H54 (cell line): ENCODE measurements at regions not wholly inside any gene's neighbourhood (a gene's known extent, or its start where the extent isn't known, plus 50 kb on each side); places are given as distances from the start of the nearest gene placed in this dataset.

ENCODE experiments used
- DNase-seq: peaks from one replicate; pipeline ENCODE4 v3.0.0; 2011; ENCODE audit warnings: low spot score, mixed read lengths; ENCODE audit not compliant: insufficient read length
- FAIRE-seq: peaks from 3 replicates; lab custom pipeline; 2011; peaks lifted over from hg19 to GRCh38; lab: Jason Lieb, UNC
- POLR2A ChIP-seq: IDR thresholded peaks from 2 replicates; pipeline ENCODE4 v1.6.1; 2011; ENCODE audit warnings: low read depth, mild to moderate bottlenecking, low read length

DNA sequence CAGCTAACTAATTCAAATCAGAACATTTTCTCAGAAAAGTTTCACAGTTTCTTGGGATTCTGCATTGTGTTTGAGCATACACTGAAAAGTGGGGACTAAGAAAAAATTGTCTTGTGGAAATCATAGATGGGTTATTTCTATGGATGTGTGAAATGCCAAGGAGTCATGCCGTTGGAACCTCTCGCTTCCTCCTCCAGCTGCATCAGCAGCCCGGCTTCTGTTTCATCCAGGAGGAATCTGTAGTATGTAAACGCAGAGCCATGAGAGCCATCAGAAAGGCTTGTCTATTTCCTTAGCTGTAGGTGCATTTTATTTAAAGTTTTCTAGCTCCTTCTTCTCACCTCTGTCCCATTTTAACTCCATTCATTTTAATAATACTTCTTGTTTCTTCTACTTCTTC, 1144.1 kb downstream of the GATA3 start:
- FAIRE-seq (no peak), DNase-seq (no peak)
- TF ChIP-seq POLR2A, result no peak

DNA sequence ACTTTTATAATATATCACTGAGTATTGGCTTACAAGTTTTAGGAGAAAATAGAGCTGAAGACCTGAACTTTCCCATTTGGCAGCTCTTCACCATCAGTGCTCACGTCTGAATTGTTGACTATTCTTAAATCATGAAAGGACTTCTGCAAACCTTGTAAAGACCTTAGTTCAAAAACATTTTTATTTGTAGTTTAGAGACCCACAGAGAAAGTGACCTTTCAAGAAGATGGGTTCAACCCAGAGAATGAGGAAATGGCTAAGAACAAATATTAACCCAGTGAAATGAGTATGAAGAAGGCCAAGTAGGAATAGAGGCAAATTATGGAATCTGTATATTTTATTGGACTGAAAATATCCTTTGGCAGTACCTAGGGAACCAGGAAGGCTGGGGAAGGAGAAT, 1151.1 kb downstream of the GATA3 start:
- DNase-seq, result no peak
- no peak for TF ChIP-seq POLR2A
- FAIRE-seq, result no peak

DNA sequence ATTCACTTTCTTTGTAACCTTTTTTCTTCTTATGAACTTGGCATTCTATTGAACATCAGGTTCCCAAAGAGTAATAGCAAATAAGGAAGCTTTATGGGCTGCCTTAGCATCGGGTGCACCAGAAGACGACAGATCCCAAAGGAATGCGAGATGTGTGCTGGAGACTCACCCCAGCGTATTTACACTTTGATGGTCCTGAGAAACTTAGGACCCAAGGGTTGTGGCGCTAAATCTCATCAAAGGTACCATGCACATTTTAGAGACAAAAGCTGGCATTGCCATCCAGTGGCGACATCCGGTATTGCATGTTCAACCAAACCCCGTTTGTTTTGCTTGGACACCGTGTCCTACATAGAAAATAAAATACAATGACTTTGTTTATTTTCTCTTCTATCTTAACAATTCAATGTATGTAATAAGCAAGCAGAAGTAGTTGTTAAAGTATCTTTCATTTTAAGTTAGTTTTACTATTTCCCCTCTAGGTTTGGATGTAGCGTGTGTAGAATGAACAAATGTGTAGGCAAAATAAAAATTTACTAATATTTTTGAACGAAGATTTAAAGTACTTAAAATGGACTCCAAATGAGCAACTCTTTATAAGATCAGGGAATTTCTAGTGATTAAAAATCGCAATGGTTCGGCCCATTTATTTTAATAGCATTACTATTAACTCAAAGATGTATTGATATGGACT, 1154.8 kb downstream of the GATA3 start:
- no peak for TF ChIP-seq POLR2A
- FAIRE-seq (no peak), DNase-seq (no peak)

DNA sequence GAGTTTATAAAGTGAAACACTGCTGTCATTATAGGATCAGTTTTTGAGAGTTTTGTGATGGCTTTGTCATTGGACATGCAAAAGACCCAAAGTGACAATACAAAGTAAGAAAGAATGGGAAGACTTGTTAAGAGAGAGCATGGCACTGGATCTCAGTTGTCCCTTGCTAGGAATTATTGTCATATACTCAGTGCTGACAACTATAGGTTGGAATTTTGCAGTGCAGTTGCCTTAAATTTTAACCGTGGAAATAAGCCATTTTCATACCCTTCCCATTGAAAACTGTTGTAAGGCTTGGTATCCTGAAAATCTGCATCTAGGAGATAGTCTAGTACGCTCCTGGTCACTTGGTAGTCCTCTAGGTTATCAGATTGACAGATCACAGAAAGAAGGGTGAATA, 1156.7 kb downstream of the GATA3 start:
- DNase-seq (no peak), FAIRE-seq (no peak)
- TF ChIP-seq POLR2A, result no peak

DNA sequence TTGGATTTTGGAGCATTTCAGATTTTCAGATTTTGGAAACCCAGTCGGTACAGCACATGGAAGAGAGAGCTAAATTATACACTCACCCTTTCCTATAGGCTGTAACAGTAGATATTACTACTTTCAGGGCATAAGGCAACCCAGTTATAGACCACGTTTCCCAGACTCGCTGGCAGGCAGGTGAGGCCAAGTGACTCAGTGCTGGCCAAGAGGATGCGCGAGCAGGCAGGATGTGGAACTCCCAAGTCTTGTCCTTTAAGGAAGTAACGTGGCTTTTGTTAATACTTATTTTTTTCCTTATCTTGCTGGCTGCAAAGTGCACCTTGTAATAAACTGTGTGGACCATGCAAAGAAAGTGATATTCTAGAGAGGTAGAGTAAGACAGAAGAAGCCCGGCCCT, 1160.1 kb downstream of the GATA3 start:
- no peak for TF ChIP-seq POLR2A
- FAIRE-seq, result no peak

DNA sequence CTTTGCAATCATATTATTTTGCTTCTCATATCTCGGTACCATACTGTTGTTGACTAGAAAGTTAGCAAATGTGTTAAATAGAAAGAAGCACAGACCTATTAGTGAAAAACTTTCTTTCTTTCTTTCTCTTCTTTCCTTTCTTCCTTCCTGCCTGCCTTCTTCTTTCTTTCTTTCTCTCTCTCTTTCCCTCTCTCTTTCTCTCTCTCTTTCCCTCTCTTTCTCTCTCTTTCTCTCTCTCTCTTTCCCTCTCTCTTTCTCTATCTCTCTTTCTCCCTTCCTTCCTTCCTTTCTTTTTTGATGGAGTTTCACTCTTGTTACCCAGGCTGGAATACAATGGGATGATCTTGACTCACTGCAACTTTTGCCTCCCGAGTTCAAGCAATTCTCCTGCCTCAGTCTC, 1160.6 kb downstream of the GATA3 start:
- TF ChIP-seq POLR2A, result no peak
- DNase-seq (no peak), FAIRE-seq (no peak)

More for the DNA sequence above, 1160.1 kb downstream of the GATA3 start:
- DNase-seq, result no peak

DNA sequence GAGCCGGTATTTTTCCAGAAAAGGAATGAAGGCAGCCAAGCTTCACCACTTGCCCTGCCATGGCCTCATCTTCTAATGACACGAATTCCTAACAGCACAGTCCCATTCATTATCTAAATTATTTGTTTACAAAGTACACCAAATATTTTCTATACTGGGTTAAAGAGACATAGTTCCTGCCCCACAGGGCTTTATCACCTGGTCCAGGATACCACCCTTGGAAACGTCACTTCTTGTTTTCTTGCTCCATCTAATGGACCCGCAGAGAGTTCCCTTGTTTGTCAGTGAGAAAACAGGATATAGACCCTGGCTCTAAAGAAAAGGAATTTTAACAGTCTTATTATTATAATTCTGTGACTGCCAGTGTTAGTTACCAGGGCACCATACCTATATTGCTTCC, 1165.4 kb downstream of the GATA3 start:
- TF ChIP-seq POLR2A, result no peak
- no peak for FAIRE-seq
- DNase-seq, result no peak

DNA sequence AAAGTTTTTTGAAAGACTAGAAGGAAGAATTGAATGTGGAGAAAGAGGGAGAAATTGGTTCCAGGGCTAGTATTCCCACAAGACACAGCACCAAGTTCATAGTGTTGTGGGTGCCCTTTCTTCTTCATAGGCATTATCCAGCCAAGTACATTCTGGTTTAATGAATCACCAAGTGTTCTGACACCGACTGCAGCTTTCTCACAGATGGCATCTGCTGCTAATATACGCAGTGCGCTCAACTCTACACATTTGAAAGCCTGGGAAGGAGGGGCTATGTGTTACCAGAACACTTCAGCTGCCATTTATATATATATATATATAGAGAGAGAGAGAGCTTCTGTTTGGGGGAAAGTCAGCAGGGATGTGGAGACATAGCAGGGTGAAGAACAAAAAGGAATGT, 1168.4 kb downstream of the GATA3 start:
- no peak for FAIRE-seq
- no peak for DNase-seq

DNA sequence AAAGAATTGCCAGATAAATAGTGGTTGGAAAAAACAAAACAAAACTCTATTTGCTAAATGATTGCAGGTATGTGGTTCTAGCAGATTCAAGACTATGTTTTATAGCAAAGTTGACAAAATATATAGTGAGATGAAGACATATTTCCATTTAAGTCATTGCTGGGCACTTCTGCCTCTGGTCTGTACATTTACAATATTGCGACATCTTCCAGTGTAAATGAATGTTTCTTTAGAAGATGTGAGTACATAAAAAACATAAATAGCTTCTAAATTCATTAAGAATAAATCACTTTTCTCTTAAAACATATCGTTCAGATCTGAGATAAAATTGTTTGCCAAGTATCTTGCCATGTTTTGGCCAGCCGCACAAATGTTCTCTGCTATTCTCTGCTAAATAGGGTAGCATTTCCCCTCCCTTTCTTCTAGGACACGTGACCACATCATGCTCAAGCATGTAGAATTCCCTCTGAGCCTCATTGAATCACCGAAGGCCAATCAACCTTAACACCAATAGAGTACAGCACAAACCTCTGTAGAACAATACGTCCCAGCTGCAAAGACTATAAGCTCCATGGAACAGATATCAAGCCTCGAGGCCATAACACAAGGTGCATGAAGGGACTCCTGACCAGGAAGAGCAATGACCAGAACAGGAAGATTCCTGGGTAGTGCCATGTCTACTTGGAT, 1173.3 kb downstream of the GATA3 start:
- no peak for DNase-seq
- no peak for TF ChIP-seq POLR2A
- no peak for FAIRE-seq

More for the DNA sequence above, 1168.4 kb downstream of the GATA3 start:
- no peak for TF ChIP-seq POLR2A

DNA sequence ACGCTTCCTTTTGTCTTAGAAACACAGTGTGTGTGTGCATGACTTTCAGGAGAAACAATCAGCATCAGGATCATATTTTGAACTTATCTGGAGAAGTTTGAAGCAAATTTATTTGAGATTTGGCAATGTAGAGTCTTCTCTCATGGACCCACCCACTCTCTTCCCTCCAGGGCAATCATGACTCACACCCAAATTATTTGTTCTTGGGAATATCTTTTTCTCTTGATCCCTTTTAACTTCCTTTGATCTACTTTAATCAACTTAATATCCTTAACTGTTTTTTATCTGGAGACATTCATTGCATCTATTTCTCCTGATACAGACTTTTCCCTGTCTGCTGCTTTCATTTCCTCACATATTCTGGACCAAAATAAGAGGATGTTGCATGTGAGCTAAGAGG, 1174.3 kb downstream of the GATA3 start:
- FAIRE-seq (no peak), DNase-seq (no peak)
- TF ChIP-seq POLR2A, result no peak

DNA sequence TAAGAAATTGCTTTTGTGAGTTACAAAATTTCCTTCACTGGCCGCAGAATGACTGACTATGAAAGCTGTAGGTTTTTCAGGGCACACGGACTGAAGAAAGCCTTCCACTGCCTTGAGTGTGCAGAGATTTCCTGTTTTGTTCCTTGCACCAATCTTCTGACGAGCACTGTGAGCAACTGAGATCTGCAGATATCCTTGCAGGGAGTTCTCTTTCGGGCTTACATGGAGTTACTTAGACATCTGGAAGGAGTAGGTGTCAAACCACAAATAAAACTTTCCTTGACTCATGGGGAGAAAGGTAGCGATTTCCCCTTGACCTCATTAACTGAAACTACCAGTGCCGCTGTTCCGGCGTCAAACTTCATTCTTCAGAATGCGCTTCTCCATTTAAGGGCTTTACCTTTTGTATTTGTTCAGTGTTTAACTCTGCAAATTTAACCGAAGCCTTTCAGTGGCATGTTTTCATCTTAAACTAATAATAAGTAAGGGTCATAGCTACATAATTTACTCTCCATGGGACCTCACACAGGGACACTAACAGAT, 1175.3 kb downstream of the GATA3 start:
- FAIRE-seq (no peak), DNase-seq (no peak)
- no peak for TF ChIP-seq POLR2A

DNA sequence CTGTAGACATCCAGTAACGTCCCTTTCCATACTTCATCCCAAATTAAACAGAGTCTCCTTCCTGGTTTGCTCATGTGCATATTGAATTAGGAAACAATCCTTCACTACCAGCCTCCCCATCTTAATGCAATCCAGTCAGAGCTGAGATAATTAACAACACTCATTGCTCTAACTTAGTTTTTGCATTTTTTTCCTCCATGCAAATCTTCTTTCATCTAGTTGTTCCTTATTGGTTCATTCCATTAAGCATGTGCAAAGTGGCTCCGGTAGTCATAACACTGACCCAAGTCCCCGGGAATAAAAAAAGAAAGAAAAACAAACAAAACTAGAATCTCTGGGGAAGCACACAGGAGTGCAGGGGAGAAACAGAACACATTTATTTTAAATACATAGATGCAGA, 1176.1 kb downstream of the GATA3 start:
- DNase-seq (no peak), FAIRE-seq (no peak)
- TF ChIP-seq POLR2A, result no peak

DNA sequence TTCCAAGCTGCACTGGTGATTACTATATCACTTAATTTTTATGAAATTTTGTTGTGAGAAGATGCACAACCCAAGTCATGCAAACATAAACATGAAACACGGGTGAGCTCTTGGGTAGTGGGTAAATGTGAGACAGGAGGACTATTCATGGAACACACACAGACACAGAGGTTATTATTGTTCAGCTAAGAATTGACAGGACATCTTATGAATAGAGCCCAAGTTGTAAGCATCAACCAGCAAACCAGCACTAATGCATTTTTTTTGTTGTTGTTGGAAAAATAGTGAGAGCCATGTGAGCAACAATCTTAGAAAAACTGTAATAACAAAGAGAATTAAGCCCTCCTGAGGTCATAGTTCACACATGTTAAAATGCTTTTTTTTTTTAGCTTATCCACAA, 1179.7 kb downstream of the GATA3 start:
- no peak for FAIRE-seq
- no peak for TF ChIP-seq POLR2A
- DNase-seq, result no peak

DNA sequence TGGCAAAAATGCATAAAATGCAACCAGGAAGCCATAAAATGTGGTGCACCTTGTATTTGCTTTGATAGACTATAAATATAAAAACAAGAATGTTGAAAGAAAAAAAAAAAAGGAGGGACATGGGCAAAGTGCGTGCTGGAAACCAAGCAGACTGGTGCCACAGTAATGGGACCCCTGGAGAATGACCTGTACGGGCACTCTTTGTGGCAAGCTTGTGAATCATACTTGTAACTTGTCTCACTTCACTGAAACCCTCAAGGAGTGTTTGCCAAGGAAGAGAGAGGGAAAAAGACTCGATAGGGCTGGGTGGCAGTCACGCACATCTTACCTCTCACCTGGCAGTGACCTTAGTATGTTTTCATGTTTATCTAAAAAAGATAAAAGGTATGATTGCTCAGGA, 1183.6 kb downstream of the GATA3 start:
- no peak for TF ChIP-seq POLR2A
- DNase-seq (no peak), FAIRE-seq (no peak)

DNA sequence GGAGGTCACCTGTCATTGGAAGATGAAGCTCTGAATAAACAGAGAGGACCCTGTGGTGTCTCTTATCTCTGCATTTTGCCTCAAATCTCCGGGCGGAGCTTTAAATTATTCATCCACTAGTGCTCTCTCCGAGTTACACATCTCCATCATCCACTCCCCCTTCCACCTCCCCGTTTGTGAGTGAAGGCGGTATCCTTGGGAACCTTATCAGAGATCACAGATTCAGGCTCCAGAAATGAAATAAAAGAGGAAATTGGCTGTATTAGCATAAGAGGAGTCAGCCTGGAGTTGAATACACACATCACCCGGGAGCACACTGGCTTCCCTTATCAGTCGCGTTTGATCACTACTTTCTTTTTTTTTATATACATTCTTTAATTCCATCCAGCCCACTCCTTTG, 1184.8 kb downstream of the GATA3 start:
- DNase-seq (no peak), FAIRE-seq (no peak)
- no peak for TF ChIP-seq POLR2A
